HCT116 (cell line): ENCODE measurements at regions not wholly inside any gene's neighbourhood (a gene's known extent, or its start where the extent isn't known, plus 50 kb on each side); places are given as distances from the start of the nearest gene placed in this dataset.

Experiments used
- SP1 ChIP-seq: IDR thresholded peaks from 2 replicates; pipeline ENCODE4 v1.6.1; 2012; ENCODE audit warnings: low read depth
- TF ChIP-seq, protein P1 (sequence below), 3 experiments: fragments of 200-600 bp in 1 of 3; sonication (generic) in 1 of 3; IDR thresholded peaks in 2 of 3; conservative IDR thresholded peaks in 1 of 3; 2 replicates each; pipeline ENCODE4 v1.5.1; 2012 to 2017; ENCODE audit warnings: low read depth in 2 of 3, low read length in 2 of 3, antibody characterized with exemption in 1 of 3, borderline replicate concordance in 1 of 3, control low read depth in 1 of 3, mild to moderate bottlenecking in 1 of 3, mixed read lengths in 1 of 3, mixed run types in 1 of 3, moderate library complexity in 1 of 3; ENCODE audit not compliant: insufficient read depth in 1 of 3
- TF ChIP-seq, protein P2 (sequence below): IDR thresholded peaks from 2 replicates; pipeline ENCODE4 v1.6.1; 2011; ENCODE audit warnings: mild to moderate bottlenecking, low read length, moderate library complexity; ENCODE audit not compliant: insufficient replicate concordance; ENCODE audit errors: extremely low read depth

DNA sequence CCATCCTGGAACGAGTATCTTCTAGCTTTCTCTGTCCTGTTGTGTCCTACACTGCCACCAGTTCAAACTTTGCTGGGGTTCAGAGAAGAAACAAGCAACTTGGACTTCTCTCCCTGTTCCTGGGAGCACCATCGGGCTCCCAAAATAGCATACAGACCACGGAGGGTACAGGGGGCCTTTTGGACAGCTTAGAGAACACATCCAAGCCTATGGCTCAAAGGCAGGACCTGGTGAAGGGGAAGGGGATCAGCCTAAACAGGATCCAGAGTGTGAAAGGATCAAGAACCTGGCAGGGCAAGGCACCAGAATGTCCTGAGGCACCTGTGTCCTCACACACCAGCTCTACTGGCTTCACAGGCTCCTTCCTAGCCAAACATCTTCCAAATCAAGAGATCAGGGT lies 1336.5 kb downstream of the UQCRFS1 start:
- TF ChIP-seq, protein P1, sequence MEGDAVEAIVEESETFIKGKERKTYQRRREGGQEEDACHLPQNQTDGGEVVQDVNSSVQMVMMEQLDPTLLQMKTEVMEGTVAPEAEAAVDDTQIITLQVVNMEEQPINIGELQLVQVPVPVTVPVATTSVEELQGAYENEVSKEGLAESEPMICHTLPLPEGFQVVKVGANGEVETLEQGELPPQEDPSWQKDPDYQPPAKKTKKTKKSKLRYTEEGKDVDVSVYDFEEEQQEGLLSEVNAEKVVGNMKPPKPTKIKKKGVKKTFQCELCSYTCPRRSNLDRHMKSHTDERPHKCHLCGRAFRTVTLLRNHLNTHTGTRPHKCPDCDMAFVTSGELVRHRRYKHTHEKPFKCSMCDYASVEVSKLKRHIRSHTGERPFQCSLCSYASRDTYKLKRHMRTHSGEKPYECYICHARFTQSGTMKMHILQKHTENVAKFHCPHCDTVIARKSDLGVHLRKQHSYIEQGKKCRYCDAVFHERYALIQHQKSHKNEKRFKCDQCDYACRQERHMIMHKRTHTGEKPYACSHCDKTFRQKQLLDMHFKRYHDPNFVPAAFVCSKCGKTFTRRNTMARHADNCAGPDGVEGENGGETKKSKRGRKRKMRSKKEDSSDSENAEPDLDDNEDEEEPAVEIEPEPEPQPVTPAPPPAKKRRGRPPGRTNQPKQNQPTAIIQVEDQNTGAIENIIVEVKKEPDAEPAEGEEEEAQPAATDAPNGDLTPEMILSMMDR (IDR thresholded peaks at IDR 0.05 in 2 of 3, conservative IDR thresholded peaks at IDR 0.05 in 1 of 3; ENCODE audit: borderline replicate concordance in 1 of 3, insufficient read depth in 1 of 3, low read depth in 2 of 3, low read length in 2 of 3), result no peak
- TF ChIP-seq, protein P2, sequence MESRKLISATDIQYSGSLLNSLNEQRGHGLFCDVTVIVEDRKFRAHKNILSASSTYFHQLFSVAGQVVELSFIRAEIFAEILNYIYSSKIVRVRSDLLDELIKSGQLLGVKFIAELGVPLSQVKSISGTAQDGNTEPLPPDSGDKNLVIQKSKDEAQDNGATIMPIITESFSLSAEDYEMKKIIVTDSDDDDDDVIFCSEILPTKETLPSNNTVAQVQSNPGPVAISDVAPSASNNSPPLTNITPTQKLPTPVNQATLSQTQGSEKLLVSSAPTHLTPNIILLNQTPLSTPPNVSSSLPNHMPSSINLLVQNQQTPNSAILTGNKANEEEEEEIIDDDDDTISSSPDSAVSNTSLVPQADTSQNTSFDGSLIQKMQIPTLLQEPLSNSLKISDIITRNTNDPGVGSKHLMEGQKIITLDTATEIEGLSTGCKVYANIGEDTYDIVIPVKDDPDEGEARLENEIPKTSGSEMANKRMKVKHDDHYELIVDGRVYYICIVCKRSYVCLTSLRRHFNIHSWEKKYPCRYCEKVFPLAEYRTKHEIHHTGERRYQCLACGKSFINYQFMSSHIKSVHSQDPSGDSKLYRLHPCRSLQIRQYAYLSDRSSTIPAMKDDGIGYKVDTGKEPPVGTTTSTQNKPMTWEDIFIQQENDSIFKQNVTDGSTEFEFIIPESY, result no peak
- TF ChIP-seq SP1, result no peak
